Uterus (tissue), 2 donors: ENCODE measurements at regions not wholly inside any gene's neighbourhood (a gene's known extent, or its start where the extent isn't known, plus 50 kb on each side); places are given as distances from the start of the nearest gene placed in this dataset.

Source experiments
- POLR2A ChIP-seq, 2 donors: fragments of 450-650 bp; IDR thresholded peaks; one replicate each; pipeline ENCODE4 v1.6.1; 2016; ENCODE audit warnings: antibody characterized with exemption in 2 of 2, mild to moderate bottlenecking in 1 of 2, moderate library complexity in 1 of 2
- TF ChIP-seq, protein P1 (sequence below), 4 experiments: fragments of 200-600 bp in 2 of 4; fragments of 450-650 bp in 2 of 4; sonication (generic) in 2 of 4; IDR thresholded peaks; one replicate each; pipeline ENCODE4 v1.5.1; 2016 to 2019; ENCODE audit warnings: antibody characterized with exemption in 4 of 4, mild to moderate bottlenecking in 2 of 4, moderate library complexity in 1 of 4

GRCh38 chr2:30358351-30358750, 88.7 kb upstream of the LCLAT1 start:
- no peak for TF ChIP-seq POLR2A (IDR thresholded peaks at IDR 0.05)
- TF ChIP-seq, protein P1, sequence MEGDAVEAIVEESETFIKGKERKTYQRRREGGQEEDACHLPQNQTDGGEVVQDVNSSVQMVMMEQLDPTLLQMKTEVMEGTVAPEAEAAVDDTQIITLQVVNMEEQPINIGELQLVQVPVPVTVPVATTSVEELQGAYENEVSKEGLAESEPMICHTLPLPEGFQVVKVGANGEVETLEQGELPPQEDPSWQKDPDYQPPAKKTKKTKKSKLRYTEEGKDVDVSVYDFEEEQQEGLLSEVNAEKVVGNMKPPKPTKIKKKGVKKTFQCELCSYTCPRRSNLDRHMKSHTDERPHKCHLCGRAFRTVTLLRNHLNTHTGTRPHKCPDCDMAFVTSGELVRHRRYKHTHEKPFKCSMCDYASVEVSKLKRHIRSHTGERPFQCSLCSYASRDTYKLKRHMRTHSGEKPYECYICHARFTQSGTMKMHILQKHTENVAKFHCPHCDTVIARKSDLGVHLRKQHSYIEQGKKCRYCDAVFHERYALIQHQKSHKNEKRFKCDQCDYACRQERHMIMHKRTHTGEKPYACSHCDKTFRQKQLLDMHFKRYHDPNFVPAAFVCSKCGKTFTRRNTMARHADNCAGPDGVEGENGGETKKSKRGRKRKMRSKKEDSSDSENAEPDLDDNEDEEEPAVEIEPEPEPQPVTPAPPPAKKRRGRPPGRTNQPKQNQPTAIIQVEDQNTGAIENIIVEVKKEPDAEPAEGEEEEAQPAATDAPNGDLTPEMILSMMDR (IDR thresholded peaks at IDR 0.05), result no peak
